ENCODE measurements at regions not wholly inside any gene's neighbourhood (a gene's known extent, or its start where the extent isn't known, plus 50 kb on each side); places are given as distances from the start of the nearest gene placed in this dataset.

DNA sequence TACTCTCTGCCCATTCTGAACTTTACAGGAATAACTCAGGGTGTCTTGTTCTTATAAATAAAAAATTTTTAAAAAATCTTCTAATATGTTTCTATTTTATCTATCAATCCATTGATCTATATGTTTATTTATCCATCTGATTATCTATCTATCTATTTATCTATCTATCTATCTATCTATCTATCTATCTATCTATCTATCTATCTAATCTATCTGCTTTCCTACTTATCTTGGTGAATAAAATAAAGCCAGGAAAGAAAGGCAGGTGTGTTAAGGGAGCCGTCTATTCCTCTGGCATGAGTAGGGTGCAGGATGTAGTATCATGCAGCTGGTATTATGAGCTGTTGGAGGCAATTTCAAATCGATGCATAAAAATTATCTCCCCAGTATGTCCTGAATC, 153.0 kb downstream of the FOXA2 start:
- no peak for DNase-seq (ENCODE audit: low read depth)

DNA sequence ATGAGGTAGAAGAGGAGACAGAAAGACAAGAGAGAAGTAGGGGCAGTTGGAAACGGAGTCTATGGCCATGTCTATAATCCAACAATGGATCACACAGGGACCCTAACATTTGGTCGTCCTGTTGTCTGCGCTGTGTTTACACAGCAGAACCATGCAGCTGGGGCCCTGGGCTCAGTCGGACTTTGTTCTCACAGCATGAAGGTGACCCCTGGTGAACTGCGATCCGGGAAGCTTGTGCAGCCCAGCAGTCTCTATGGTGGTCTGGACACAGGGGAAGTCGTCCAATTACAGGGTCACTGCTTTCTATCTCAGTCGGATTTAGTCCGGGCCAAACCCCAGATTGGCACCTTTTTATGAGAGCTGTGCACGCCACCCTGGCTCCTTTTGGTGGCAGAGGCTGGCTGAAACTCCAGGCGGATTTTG, 153.6 kb downstream of the FOXA2 start:
- no peak for DNase-seq (ENCODE audit: low read depth)

- no peak for DNase-seq (ENCODE audit: low read depth)
These were observed 154.1 kb downstream of the FOXA2 start for GRCh38 chr20:22430154-22430745.

DNA sequence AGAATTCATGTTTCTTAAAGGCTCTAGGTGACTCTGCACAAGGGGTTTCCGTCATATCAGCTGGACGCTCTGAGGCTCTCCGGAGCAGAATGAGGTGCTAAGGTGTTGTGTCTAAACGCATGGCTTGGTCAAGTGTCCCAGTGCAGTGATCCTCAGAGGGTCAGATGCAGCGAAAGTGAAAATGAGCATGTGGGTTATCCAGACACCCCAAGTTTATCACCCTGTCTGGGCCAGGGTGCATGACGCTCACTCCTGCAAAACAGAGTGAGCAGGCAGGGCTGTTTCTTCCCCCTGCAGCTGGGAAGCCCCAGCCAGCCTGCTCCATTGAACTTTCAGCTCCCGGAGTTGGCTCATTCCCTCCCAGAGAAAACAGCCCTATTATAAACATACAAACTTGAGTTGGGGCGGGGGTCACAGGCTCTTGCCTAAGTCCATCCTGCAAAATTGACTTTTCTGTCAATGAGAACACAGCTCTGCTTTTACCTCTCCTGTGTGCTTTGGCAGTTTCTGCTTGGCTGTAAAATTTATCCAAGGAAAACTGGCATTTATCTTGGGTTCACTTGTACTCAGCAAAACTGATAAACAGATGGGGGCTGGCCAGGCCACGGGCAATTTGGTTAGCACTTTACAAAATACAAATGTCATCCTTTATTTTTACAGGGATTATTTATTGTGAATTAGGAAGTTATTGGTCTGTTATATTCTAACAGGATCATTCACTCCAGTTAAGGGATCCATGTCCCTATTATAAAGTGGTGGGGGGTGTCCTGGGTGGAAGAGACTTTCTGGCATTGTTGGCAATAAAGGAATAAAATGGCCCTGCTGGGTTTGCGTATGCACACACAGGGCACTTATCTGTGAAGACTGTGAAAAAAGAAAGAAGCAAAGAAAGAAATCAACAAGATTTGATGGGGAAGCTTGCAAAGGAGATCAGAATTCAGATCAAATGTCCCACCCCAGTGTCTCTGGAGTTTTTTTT, 154.9 kb downstream of the FOXA2 start:
- no peak for DNase-seq (ENCODE audit: low read depth)

- no peak for DNase-seq (ENCODE audit: low read depth)
These were observed 156.3 kb downstream of the FOXA2 start for GRCh38 chr20:22428051-22428450.

- no peak for DNase-seq (ENCODE audit: low read depth)
These were observed 157.6 kb downstream of the FOXA2 start for GRCh38 chr20:22426772-22427171.

GRCh38 chr20:22425344-22426295, 158.8 kb downstream of the FOXA2 start:
- DNase-seq (ENCODE audit: low read depth): no peak

DNA sequence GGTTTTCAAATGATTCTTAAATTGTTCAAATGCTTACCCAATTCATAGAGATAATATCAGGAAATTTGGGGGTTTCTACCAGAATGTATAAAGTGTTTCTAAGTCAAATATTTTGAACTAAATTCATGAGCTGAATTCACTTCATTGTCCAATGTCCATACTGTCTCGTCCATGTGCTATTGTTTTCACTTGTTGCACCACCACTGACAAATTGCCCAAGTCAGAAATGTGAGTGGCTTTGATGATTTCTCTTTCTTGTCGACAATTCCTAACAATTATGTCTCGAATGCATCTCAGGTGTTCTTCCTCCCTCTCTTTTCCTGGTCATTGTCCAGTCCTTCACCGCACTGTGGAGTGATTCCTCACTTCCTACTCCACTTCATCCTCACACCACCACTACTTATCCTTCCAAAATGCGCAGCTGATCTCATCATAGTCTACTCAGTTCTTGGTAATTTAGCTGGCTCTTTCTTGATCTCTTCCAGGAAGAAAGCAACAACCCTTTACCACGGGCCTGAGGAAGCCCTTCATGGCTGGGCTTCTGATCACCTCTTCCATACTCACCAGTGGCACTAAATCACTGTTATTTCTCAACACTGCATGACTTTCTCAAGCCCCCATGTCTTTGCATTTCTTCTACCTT, 161.1 kb downstream of the FOXA2 start:
- DNase-seq (ENCODE audit: low read depth): no peak

DNA sequence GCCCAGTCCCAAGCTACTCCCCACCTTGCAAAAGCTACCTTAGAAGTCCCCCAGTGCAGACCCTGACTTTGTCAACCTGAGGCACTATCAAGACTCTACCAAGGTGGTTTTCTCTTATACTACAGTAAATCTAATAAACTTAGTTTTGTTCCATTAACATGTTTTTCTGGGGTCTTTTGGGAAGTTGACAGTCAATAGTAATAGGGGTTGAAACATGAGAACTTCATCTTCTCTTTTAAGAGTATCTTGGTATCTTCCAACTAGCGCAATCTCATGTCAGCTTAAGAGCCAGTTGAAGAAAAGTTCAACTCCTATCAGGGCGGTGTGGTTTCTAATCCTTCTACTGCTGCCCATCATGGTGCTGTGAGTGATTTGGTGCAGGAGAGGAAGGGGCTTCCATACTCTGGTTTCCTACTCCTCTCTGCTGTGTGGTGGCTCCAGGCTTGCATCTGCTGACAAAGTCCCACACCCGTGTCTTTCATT, 164.2 kb downstream of the FOXA2 start:
- DNase-seq (ENCODE audit: low read depth): no peak

DNA sequence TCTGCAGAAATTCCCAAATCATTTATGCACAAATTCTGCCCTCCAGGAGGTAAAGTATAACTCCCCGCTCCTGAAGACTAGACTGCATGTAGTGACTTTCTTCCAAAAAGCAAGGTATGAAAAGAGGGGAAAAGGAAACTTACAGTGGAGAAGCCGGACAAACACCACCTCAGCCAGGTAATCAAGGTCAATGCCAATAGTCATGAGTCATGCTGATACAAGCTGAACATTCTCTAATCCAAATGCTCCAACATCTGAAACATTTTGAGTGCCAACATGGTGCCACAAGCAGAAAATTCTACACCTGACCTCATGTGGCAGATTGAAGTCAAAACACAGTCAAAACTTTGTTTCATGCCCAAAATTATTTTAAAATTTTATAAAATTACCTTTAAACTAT, 165.6 kb downstream of the FOXA2 start:
- DNase-seq (ENCODE audit: low read depth): no peak

DNA sequence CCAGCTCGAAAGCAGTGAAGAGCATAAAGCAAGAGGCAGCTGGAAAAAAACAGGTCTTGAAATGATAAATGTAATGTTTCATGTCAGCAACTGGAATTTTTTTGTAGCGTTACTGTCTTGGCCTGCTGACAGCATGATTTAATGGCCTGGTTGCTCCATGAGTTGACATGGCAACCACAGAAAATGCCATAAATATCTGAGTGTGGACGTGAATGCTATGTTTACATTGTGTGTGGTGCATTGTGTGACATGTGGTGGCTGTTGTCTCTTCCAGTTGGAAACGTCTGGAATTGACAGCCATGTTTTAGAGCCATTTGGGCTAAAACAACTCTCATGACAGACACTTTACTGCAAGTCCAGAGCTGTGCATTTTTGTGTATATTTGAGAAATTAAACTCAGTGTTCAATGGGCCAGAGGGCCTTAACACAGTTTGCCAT, 170.0 kb downstream of the FOXA2 start:
- DNase-seq (ENCODE audit: low read depth): no peak

DNA sequence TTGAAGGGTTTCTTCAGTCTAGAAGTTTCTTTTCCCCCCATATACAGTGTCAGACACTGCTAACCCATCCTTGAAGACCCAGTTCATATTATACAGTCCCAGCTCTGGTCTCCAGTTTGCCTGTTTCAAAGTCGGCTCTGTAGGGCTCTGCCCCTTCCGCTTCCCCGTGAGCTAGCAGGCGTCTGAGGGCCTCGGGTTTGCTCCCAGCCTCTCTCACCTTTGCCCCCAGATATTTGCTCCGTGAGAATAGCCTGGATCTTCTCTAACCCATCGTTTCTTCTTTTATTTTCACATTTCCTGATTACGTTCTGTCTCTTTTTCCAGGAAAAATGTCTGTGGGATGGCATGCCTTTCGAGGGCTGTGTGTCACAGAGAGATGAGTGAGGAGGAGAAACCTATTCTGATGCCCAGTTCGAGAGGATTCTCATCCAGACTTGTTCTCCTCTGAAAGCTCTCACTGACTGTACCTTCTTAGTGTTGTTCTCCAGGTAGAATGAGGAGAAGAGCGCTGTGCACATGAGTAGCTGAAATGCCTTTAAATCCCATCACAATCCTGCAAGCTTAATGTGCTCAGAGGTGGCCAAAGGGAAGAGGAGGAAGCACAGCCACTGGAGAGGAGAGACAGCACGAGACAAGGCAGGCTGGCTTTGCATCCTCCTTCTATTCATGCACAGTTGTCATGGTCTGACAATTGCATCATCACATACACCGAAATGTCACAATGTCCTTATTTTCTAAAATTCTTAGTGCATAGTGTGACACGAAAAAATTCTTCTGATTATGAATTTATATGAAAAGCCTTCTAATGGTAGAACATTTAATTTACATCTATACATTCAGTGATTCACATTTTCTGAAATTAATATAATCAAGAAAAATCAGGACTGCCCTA, 171.1 kb downstream of the FOXA2 start:
- DNase-seq (ENCODE audit: low read depth): no peak

DNA sequence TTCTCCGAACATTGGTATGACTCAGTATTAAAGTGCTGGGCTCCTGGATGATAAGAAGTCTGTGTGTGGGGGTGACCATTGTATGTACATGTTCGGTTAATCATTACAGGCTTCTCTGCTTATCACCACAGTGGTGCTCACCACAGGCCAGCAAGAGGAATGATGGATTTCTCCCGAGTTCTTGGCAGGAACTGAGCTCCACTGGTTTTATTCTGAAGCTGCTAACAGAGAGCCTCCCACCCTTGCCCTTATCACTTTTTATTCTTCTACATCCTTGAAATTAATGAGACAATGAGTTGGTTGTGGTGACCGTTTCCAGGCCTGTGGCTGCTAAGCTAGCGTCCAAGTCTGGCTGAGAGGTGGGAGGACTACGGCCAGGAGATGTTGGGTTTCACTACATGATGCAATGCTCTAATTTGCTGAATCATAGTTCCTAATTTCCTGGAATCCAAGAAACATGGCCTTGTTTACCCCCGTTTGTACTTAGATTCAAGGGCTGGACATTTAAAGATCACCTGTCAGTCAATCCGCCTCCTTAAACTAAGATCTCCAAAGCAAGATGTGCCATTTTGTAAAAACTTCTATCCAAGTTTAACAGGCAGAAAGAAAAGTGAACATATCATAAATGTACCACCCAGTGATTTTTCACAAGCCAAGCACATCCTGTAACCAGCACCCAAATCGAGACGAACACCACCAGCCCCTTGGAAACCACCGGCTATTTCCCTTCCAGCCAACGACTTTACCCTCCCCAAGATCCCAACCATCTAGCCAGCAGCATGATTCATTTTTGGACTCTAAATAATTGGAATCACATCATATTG, 172.5 kb downstream of the FOXA2 start:
- no peak for DNase-seq (ENCODE audit: low read depth)

DNA sequence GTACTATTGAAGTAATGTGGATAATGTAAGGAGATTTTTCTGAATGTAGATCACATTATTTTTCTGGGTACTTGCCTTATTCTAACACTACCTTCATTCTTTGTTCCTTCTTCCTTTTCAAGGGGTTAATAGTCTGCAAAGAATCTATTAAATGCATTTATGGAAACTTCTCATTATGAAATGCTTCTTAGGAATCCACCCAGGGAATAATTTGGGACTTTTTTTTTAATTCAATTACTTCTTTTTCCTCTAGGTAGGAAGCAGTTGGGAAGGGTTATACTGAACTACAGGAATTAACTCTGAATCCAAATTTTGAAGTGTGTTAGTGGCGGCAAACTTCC, 173.1 kb downstream of the FOXA2 start:
- DNase-seq (ENCODE audit: low read depth): no peak

DNA sequence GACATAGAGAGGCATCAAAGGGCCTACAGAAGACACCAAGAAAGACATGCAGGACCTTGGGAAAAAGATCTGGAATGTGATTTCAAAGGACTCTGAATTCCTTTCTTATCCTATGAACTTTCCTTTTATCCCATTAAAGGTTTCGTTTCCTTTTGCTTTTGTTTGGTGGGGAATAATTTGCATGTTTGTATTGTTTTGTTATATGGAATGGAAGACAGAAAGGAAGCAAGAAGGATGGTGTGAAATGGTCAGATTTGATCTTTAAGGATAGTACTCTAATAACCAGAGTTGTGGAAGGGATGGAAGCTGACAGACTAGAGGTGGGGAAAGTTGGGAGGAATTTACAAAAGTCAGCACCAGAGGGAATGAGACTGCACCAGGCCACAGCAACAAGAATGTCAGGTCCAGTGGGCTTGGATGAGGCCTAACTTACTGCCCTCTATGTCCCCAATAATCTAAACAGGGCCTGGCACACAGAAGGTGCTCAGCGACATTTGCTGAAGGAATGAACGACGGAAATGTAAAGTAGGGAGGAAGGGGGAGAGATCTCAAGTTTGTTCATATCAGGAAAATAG, 173.7 kb downstream of the FOXA2 start:
- no peak for DNase-seq (ENCODE audit: low read depth)

DNA sequence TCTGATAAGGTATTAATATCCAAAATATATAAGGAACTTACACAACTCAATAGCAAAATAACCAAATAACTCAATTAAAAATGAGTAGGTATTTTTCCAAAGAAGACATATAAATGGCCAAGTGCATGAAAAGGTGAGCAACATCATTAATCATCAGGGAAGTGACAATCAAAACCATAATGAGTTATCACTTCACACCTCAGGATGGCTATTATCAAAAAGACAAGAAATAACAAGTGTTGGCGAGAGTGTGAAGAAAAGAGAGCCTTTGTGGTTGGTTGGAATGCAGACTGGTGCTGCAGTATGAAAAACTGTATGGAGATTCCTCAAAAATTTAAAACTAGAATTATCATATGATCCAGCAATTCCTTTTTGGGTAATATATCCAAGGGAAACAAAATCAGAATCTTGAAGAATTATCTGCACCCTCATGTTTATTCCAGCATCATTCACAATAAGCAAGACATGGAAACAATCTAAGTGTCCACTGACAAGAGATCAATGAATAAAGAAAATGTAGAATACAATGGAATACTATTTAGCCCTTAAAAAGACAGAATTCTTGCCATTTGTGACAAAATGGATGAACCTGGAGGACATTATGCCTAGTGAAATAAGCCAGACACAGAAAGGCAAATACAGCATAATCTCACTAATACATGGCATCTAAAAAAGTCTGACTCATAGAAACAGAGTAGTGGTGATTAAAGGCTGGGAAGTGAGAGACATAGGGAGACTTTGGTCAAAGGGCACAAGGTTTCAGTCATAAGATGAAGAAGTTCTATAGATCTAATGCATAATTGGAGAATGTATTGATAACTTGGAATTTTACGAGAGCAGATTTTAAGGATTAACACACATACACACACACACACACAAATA, 175.6 kb downstream of the FOXA2 start:
- no peak for DNase-seq (ENCODE audit: low read depth)

DNA sequence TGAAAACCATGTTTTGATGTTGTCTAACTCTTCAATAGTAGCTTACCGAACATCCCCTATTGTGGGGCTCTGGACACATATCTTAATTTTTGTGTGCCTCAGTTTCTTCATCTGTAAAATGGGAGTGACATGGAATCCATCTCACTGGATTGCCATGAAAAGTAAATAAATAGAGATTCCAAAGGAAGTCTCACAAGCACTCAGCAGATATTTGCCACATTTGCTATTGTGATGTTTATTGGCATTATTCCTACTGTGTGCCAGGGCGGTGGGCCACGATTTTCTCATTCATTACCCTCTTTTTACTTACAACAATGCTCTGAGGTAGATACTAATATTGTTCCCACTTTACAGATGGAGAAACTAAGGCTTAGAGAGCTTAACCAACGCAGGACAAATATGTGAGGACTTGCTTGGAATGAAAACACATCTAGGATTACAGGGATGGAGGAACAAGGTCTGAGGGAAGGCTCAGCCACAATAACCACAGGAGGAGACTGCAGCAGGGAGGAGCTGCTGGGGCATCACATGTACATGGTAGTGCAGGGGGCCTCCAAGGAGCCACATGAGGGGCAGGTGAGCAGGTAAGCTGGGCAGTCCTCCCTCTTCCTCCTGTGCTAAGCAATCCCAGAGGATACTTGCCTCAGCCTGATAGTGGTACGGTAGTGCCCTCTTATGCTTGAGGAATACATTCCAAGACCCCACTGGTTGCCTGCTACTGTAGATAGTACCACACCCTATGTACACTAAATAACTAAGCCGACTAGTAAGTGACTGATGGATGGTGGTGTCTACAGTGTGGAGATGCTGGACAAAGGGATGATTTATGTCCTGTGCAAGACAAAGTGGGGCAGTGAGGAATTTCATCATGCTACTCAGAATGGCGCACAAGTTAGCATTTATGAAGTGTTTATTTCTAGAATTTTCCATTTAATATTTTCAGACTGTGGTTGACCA, 176.9 kb downstream of the FOXA2 start:
- DNase-seq (ENCODE audit: low read depth): no peak

Data from GM04503 (cell line).